ENCODE measurements at regions not wholly inside any gene's neighbourhood (a gene's known extent, or its start where the extent isn't known, plus 50 kb on each side); places are given as distances from the start of the nearest gene placed in this dataset.
"Not testable (repeated sequence)": the region's sequence is repeated elsewhere in the genome, so short reads cannot be mapped to it uniquely, and the experiment has no call there.

GRCh38 chr2:226283796-226284195 lies 515.8 kb downstream of the IRS1 start:
- WGBS, 2 donors = 65 to 85% methylated on average over 2 of the region's 2 CpGs
- Histone ChIP-seq H3K4me3 (no peak overlapping the region), H3K27ac (ENCODE audit: low read depth in 1 of 2, low read length in 1 of 2) (no peak overlapping the region), H3K9me3 (ENCODE audit: control insufficient read depth in 4 of 4, insufficient read depth in 3 of 4, low read length in 3 of 4) (peaks cover 0 to 2% (median 0%) of the 10 kb centered on the region in 4 donors), H3K27me3 (ENCODE audit: control insufficient read depth in 3 of 3, insufficient read depth in 3 of 3, low read length in 2 of 3) (no peaks in the 10 kb centered on the region), H3K36me3 (ENCODE audit: control insufficient read depth in 4 of 4, insufficient read depth in 4 of 4, low read length in 4 of 4) (no peaks in the 10 kb centered on the region), H3K9ac (ENCODE audit: insufficient read depth in 1 of 2, low read length in 2 of 2) (no peak overlapping the region), H3K4me1 (ENCODE audit: control insufficient read depth in 5 of 5, insufficient read depth in 5 of 5, low read length in 5 of 5) (peaks cover 0 to 3% (median 0%) of the 10 kb centered on the region in 5 donors)
- no peak for TF ChIP-seq CTCF (IDR thresholded peaks at IDR 0.05; ENCODE audit: control extremely low read depth, extremely low read depth)
- ATAC-seq (ENCODE audit: insufficient read depth, low FRiP score) = no peak
- DNase-seq = no peak

DNA sequence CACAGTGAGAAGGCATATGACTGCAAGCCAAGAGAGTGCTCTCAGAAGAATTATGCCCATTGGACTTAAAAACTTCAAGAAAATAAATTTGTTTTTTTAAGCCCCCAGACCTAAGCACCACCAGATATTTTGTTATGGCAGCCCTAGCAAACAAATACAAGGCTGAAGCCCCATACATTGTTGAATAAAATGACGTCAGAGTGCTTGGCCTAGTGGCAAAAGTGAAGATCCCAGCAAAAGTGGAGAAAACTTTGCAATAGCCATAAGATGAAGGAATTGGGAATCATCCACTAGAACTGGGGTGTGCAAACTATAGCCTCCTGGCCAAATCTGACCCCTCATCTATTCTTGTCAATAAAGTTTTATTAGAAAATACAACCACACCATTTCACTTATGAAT lies 517.5 kb downstream of the IRS1 start:
- TF ChIP-seq CTCF (IDR thresholded peaks at IDR 0.05; ENCODE audit: control extremely low read depth, extremely low read depth) = no peak
- DNase-seq (no peak), ATAC-seq (ENCODE audit: insufficient read depth, low FRiP score) (no peak)
- H3K4me3 ChIP-seq = no peak overlapping the region
- 96 to 98% methylated on average over 1 of the region's 1 CpG for WGBS, 2 donors
- peaks cover 0 to 3% (median 0%) of the 10 kb centered on the region in 5 donors for H3K4me1 ChIP-seq (ENCODE audit: control insufficient read depth in 5 of 5, insufficient read depth in 5 of 5, low read length in 5 of 5)
- no peaks in the 10 kb centered on the region for H3K27me3 ChIP-seq (ENCODE audit: control insufficient read depth in 3 of 3, insufficient read depth in 3 of 3, low read length in 2 of 3)
- H3K9ac ChIP-seq (ENCODE audit: insufficient read depth in 1 of 2, low read length in 2 of 2) = no peak overlapping the region
- no peaks in the 10 kb centered on the region for H3K36me3 ChIP-seq (ENCODE audit: control insufficient read depth in 4 of 4, insufficient read depth in 4 of 4, low read length in 4 of 4)
- H3K27ac ChIP-seq (ENCODE audit: low read depth in 1 of 2, low read length in 1 of 2) = no peak overlapping the region
- H3K9me3 ChIP-seq (ENCODE audit: control insufficient read depth in 4 of 4, insufficient read depth in 3 of 4, low read length in 3 of 4) = peaks cover 0 to 2% (median 0%) of the 10 kb centered on the region in 4 donors

DNA sequence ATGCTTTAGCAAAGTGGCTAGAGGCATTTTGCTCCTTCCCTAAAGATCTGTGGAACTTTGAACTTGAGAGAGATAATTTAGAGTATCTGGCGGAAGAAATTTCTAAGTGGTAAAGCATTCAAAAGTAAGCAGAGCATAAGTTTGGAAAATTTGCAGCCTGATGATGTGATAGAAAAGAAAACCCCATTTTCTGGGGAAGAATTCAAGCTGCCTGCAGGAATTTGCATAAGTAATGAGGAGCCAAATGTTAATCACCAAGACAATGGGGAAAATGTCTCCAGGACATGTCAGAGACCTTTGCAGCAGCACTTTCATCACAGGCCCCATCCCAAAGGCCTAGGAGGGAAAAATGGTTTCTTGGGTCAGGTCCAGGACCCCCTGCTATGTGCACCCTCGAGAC lies 519.5 kb downstream of the IRS1 start:
- H3K27ac ChIP-seq (ENCODE audit: low read depth in 1 of 2, low read length in 1 of 2); H3K9me3 ChIP-seq (ENCODE audit: control insufficient read depth in 4 of 4, insufficient read depth in 3 of 4, low read length in 3 of 4); ATAC-seq (ENCODE audit: insufficient read depth, low FRiP score); H3K36me3 ChIP-seq (ENCODE audit: control insufficient read depth in 4 of 4, insufficient read depth in 4 of 4, low read length in 4 of 4); H3K4me1 ChIP-seq (ENCODE audit: control insufficient read depth in 5 of 5, insufficient read depth in 5 of 5, low read length in 5 of 5); H3K4me3 ChIP-seq; H3K9ac ChIP-seq (ENCODE audit: insufficient read depth in 1 of 2, low read length in 2 of 2); H3K27me3 ChIP-seq (ENCODE audit: control insufficient read depth in 3 of 3, insufficient read depth in 3 of 3, low read length in 2 of 3): not testable (repeated sequence)
- peak in 2 of 3 donors; percentile 60 to 73 for DNase-seq
- 75 to 84% methylated on average over 2 of the region's 2 CpGs for WGBS, 2 donors

DNA sequence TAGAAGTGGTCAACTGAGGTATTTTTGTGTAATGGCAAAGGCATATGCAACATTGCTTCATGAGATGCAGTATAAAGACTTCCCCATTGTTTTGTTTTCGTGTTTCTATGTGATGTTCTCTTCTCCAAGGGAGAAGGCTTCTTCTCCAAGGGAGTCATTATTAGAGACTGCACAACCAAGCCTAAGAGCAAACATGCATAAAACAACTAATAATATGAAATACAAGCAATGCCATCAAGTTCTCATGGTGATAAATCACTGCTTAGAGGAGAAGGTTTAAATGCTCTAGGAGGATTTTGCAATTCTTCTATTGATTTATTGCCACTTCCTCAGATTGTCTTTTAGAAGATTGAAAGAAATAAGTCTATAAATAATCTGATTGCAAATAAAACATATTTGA lies 524.4 kb downstream of the IRS1 start:
- no peak overlapping the region for H3K9ac ChIP-seq (ENCODE audit: insufficient read depth in 1 of 2, low read length in 2 of 2)
- no peak for DNase-seq
- no peak overlapping the region for H3K27ac ChIP-seq (ENCODE audit: low read depth in 1 of 2, low read length in 1 of 2)
- WGBS, 2 donors = 36 to 67% methylated on average over 1 of the region's 1 CpG
- no peaks in the 10 kb centered on the region for H3K27me3 ChIP-seq (ENCODE audit: control insufficient read depth in 3 of 3, insufficient read depth in 3 of 3, low read length in 2 of 3)
- no peaks in the 10 kb centered on the region for H3K4me1 ChIP-seq (ENCODE audit: control insufficient read depth in 5 of 5, insufficient read depth in 5 of 5, low read length in 5 of 5)
- no peak for TF ChIP-seq CTCF (IDR thresholded peaks at IDR 0.05; ENCODE audit: control extremely low read depth, extremely low read depth)
- no peaks in the 10 kb centered on the region for H3K9me3 ChIP-seq (ENCODE audit: control insufficient read depth in 4 of 4, insufficient read depth in 3 of 4, low read length in 3 of 4)
- H3K4me3 ChIP-seq = no peak overlapping the region
- no peak for ATAC-seq (ENCODE audit: insufficient read depth, low FRiP score)
- H3K36me3 ChIP-seq (ENCODE audit: control insufficient read depth in 4 of 4, insufficient read depth in 4 of 4, low read length in 4 of 4) = no peaks in the 10 kb centered on the region

Measured in lung (tissue), 11 donors.